Urinary bladder (tissue), 3 donors: ENCODE measurements at regions not wholly inside any gene's neighbourhood (a gene's known extent, or its start where the extent isn't known, plus 50 kb on each side); places are given as distances from the start of the nearest gene placed in this dataset.
"Not testable (repeated sequence)": the region's sequence is repeated elsewhere in the genome, so short reads cannot be mapped to it uniquely, and the experiment has no call there.

ENCODE experiments used
- DNase-seq: peaks from one replicate; pipeline ENCODE4 v3.0.0-alpha.2; 2015; ENCODE audit errors: extremely low spot score
- H3K27ac ChIP-seq: one replicate; pipeline ENCODE4 v1.5.1; 2013; ENCODE audit warnings: low read depth, mild to moderate bottlenecking, moderate library complexity
- H3K36me3 ChIP-seq: one replicate; pipeline ENCODE4 v1.6.1; 2013; ENCODE audit warnings: mild to moderate bottlenecking, moderate library complexity; ENCODE audit not compliant: insufficient read depth
- H3K4me1 ChIP-seq: one replicate; pipeline ENCODE4 v1.6.1; 2013; ENCODE audit warnings: mild to moderate bottlenecking, moderate library complexity; ENCODE audit not compliant: insufficient read depth
- H3K4me3 ChIP-seq: one replicate; pipeline ENCODE4 v1.5.1; 2013; ENCODE audit warnings: low read depth, low read length
- WGBS: extraction: QIAGEN DNeasy Blood & Tissue Kit; methylation state at CpG from one replicate; pipeline ENCODE4 v1.1.7; 2013; 5-methylcytosine and 5-hydroxymethylcytosine counted together
- donor health status: healthy with polysubstance abuse.
- donor health status: healthy.

DNA sequence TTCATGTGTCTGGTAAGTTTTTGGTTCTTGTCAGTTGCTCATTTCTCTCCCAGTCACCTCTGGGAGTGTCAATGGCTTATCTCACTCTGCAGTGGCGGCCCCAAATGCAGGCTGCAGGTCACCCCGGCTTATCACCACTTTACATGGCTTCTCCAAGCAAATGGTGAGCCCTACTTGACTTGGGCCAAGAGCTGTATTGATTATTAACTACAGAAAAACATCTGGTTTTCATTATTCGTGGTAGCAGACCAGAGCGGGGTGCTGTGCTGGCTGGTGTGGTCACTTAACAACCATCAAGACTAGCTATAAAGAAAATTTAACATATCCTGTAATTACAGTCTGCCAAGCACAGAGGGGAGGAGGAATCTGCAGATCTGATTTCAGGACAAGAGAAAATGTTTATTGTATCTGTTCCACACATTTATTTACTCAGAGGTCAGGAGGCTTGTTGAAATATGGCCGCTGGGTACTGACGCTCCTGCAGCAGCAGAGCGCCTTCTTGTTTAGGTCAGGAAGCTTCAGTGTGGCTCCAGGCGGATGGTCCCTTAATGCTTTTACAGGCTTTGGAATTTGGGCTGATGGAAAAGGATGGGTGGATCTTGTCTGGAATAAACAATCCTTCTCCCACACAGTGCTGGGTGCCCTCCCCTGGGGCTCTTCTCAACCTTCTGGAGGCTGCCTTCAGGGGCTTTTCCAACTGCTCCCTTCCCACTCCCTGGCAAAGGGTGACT, 87.8 kb downstream of the HLX start:
- 63% methylated on average over 8 of the region's 8 CpGs for WGBS
- no peaks in the 10 kb centered on the region for H3K4me1 ChIP-seq
- H3K4me3 ChIP-seq = no peak overlapping the region
- H3K27ac ChIP-seq = no peak overlapping the region
- DNase-seq = no peak
- H3K36me3 ChIP-seq = no peaks in the 10 kb centered on the region

DNA sequence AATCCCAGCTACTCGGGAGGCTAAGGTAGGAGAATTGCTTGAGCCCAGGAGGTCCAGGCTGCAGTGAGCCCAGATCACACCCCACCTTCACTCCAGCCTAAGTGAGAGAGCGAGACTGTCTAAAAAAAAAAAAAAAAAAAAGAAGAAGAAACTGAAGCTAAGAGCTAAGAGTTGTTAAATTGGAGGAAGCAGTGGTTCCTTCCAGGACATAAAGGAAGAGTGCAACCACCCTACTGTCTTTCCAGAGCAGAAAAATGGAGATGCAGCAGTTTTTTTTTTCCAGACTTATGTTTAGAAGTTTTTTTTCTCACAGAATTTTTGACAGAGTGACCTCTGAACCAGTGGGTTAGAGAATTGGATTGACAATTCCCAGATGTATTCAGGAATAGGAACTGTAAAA, 88.7 kb downstream of the HLX start:
- Histone ChIP-seq H3K27ac (no peak overlapping the region), H3K36me3 (no peaks in the 10 kb centered on the region), H3K4me1 (no peaks in the 10 kb centered on the region), H3K4me3 (no peak overlapping the region)
- WGBS = 89% methylated on average over 2 of the region's 2 CpGs
- no peak for DNase-seq

DNA sequence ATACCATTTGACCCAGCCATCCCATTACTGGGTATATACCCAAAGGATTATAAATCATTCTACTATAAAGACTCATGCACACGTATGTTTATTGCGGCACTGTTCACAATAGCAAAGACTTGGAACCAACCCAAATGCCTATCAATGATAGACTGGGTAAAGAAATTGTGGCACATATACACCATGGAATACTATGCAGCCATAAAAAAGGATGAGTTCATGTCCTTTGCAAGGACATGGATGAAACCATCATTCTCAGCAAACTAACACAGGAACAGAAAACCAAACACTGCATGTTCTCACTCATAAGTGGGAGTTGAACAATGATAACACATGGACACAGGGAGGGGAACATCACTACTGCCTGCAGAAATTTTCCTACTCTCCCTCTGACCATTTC, 90.0 kb downstream of the HLX start:
- not testable (repeated sequence) for DNase-seq, H3K4me3 ChIP-seq, H3K36me3 ChIP-seq, H3K4me1 ChIP-seq, H3K27ac ChIP-seq
- 94% methylated on average over 2 of the region's 2 CpGs for WGBS

DNA sequence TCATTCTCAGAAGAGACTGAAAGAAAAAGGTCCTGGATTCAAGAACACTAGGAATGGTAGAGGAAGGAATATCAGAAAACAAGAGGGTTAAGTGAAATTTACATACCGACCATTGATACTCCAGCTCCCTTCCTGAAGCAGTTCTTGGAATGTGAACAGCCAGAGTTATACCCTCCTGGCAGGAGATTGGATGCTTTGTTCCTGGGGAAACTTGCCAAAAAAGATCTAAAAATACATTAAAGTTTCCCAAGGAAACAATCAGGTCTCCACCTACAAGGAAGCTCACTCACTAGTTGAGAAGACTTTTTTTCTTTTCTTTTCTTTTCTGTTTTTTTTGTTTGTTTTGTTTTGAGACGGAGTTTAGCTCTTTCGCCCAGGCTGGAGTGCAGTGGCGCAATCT, 91.1 kb downstream of the HLX start:
- 63% methylated on average over 4 of the region's 4 CpGs for WGBS
- H3K4me3 ChIP-seq = no peak overlapping the region
- DNase-seq = no peak
- no peak overlapping the region for H3K27ac ChIP-seq
- H3K36me3 ChIP-seq = no peaks in the 10 kb centered on the region
- H3K4me1 ChIP-seq = no peaks in the 10 kb centered on the region

DNA sequence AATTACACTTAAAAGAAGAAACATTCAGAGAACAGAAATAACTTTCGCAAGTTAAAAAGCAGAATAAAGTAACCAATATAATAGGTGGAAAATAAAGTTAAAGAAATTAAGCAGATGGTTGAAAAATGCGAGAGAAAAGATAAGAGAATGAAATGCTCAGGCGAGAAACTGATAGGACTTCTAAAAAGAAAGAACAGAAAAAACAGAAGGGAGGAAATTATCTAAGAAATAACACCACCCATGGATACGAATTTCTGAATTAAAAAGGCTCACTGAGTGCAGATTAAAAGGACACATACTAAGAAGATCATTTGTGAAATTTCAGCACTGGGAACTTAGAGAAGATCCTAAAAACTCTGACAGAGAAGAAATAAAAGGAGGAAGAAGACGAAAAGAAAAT, 92.0 kb downstream of the HLX start:
- whole genome bisulfite sequencing = 86% methylated on average over 5 of the region's 5 CpGs
- Histone ChIP-seq H3K4me3 (no peak overlapping the region), H3K36me3 (no peaks in the 10 kb centered on the region), H3K27ac (no peak overlapping the region), H3K4me1 (no peaks in the 10 kb centered on the region)
- DNase-seq = no peak

DNA sequence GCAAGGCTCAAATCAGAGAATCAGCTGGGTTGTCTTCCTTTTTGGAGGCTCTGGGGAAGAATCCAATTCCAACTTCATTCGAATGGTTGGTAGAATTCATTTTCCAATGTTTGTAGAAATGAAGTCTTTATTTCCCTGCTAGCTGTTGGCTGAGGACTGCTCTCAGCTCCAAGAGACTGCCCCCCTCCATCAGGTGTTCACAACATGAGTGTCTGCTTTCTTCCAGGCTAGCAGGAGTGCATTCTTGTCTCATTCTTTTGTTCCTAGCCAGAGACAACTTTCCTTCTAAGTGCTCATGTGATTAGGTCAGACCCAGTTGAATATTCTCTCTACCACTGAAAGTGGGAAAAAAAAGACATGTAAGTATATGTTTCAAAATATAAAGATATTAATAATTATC, 95.2 kb downstream of the HLX start:
- WGBS = 64% methylated on average over 1 of the region's 1 CpG
- Histone ChIP-seq H3K36me3 (no peaks in the 10 kb centered on the region), H3K4me3 (no peak overlapping the region), H3K4me1 (no peaks in the 10 kb centered on the region), H3K27ac (no peak overlapping the region)
- DNase-seq = no peak

DNA sequence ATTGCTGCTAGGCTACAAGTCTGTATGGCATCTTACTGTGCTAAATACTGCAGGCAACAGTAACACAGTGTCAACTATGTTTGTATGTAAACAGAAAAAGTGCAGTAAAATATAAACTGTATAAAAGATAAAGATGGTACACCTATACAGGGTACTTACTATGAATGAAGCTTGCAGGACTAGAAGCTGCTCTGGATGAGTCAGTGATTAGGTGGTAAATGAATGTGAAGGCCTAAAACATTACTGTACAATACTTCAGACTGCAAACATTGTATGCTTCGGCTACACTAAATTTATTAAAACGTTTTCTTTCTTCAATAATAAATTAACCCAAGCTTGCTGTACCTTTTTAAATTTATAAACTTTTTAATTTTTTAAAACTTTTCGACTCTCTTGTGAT, 97.1 kb downstream of the HLX start:
- no peak overlapping the region for H3K4me3 ChIP-seq
- H3K4me1 ChIP-seq = no peaks in the 10 kb centered on the region
- no peak for DNase-seq
- no peak overlapping the region for H3K27ac ChIP-seq
- WGBS = 40% methylated on average over 3 of the region's 3 CpGs
- H3K36me3 ChIP-seq = no peaks in the 10 kb centered on the region

DNA sequence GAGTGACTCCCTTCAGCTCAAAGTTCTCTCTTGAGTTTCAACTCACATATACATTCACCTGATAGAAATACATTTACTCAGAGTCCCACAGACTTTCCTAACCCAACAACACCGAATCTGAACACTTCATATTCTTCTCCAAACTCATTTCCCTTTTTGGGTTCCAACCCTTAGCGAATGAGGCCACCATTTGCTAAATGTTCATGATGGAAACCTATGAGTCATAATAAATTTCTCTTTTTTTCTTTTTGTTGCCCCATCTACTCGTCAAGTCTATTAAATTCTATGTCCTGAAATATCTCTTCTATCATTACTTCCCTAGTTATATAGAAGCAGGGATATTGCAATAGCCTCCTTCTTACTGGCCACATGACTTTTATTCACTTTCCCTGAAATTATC, 100.1 kb downstream of the HLX start:
- no peak for DNase-seq
- no peaks in the 10 kb centered on the region for H3K4me1 ChIP-seq
- no peak overlapping the region for H3K27ac ChIP-seq
- H3K36me3 ChIP-seq = no peaks in the 10 kb centered on the region
- no peak overlapping the region for H3K4me3 ChIP-seq
- 85% methylated on average over 3 of the region's 3 CpGs for WGBS

DNA sequence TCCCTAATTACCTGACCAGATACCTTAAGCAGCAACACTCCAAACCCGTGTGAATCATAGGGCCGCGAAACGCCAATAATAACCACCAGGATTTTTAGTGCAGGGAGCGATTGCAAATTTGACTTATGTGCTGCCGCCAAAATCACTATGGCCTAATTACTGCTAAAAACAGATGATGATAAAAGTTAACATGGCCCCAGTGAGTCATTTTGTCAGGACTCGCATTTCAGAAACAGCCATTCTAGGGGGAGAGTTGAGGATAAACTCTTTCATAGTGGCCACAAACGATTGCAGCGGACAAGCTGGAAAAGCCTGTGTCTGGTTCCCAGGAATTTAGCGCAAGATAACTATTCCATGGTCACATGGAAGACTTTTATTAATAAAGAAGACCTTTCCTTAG, 103.4 kb downstream of the HLX start:
- WGBS = 87% methylated on average over 10 of the region's 10 CpGs
- no peak overlapping the region for H3K4me3 ChIP-seq
- no peaks in the 10 kb centered on the region for H3K4me1 ChIP-seq
- no peak for DNase-seq
- no peaks in the 10 kb centered on the region for H3K36me3 ChIP-seq
- no peak overlapping the region for H3K27ac ChIP-seq

DNA sequence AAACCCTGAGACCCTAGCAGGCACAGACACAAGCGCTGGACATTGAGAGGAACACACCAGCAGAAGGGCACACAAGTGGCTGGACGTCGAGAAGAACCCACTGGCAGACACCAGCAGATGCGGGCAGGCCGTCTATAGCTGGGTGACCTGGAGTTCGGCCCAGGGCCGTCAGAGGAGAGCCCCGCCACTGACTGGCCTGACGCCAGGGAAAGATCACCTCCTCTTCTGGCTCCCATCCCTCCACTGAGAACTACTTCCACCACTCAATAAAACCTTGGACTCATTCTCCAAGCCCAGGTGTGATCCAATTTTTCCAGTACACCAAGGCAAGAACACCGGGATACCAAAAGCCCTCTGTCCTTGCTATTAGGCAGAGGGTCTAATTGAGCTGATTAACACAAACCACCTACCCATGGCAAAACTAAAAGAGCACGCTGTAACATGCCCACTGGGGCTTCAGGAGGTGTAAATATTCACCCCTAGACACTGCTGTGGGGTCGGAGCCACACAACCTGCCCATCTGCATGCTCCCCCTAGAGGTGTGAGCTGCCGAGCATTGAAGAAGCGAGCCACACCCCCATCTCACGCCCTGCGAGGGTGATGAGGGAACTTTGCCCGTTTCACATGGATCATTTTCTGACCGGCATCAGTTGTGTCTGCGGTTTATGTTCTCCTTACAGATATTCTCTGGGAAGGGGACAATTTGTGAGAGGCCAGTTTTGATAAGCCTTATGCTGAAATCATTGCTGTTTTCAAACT, 104.8 kb downstream of the HLX start:
- Histone ChIP-seq H3K27ac (no peak overlapping the region), H3K36me3 (no peaks in the 10 kb centered on the region), H3K4me1 (no peaks in the 10 kb centered on the region), H3K4me3 (no peak overlapping the region)
- WGBS = 66% methylated on average over 19 of the region's 19 CpGs
- no peak for DNase-seq

DNA sequence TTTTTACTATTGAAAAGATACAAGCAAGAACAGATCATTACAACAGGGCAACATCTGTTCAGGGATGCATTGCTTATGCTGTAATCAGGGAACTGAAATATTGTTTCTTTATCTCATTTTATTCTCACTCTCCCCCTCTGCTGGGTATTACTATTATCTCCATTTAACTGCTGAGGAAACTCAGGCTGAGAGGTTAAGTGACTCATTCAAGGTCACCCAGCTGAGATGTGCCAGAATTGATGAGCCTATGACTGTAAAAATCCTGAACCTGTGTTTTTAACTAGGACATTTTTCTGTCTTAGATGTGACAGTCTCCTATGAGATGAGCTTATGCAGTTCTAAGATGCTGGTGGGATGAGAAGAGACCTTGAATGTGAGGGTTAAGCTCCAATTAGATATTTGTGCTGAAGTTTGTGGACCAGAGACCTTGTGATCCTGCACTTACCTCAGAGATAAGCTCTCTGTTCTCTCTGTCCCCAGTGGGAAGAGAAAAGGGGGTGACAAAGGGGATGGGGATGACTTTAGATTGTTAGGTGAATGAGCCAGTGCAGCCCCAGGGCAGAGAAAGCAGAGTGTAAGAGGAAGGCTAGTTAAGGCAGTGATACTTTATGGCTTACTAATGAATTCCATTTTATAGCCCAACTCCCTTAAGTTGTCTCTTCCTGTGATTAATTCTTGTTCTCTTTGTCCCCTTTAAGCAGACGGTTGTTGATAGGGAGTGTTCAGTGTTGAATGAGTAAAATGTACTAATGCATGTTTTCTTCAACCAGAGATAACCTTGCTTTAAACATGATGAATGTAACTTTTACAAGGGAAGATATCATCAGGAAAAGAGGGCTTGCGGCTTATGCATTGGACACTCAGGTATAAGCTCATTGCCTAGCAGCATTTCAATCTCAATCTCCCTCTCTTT, 111.4 kb downstream of the HLX start:
- Histone ChIP-seq H3K4me3 (no peak overlapping the region), H3K27ac (no peak overlapping the region), H3K36me3 (no peaks in the 10 kb centered on the region), H3K4me1 (no peaks in the 10 kb centered on the region)
- 48% methylated on average over 2 of the region's 2 CpGs for WGBS
- DNase-seq = peak; percentile 29

DNA sequence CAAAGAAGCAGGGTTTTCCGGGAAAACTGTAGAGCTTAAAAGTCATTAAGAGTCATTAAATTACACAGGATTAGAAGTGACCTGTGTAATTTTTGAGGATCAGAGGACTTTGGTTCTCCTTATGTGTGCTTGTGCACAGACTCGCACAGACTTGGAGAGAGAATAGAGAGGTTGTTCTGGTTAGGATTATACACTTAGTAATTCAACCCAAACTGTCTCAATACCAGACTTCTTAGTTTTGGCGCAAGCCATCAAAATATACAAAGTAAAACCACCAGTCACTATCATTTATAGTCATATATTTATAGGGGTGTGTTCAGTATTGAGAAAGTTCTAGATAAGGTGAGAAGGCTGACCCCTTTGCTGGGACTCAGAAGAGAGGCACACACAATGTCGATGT, 112.3 kb downstream of the HLX start:
- H3K4me3 ChIP-seq = no peak overlapping the region
- DNase-seq = no peak
- WGBS = 43% methylated on average over 4 of the region's 4 CpGs
- H3K36me3 ChIP-seq = no peaks in the 10 kb centered on the region
- no peaks in the 10 kb centered on the region for H3K4me1 ChIP-seq
- H3K27ac ChIP-seq = no peak overlapping the region

DNA sequence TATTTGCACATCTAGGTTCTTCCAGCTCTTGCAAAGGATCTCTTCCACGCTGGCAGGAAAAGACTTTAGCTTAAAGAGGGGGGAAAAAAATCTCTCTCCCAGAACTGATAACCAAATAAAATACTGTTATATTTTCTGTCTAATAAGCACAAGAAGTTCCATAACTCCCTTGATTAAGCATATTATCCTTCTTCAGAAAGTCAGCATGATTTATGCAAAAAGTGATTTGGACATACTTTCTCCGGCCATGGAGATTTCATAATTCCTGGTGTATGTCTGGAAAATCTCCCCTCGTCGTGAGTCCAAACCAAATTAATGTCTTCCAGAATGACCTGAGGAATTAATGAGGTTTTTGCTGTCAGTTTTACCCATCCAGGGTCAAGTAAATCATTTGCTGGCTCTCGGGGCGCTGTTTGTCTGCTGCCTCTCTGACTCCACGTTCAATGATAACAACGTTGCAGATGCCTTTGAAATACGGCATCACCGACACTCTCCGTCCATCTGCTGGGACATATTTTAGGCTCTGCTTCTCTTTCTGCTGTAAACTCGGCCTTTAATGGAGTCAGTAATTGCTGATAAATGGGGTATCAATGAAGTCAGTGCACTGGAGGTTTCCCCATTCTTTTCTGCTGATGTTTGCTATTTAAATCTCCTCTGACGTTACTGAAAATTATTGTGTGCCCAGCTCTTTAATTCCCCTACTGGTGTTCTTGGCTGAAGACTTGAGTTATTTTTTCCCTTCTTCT, 112.9 kb downstream of the HLX start:
- H3K4me1 ChIP-seq = no peaks in the 10 kb centered on the region
- H3K27ac ChIP-seq = no peak overlapping the region
- peak; percentile 74 for DNase-seq
- WGBS = 18% methylated on average over 13 of the region's 13 CpGs
- no peak overlapping the region for H3K4me3 ChIP-seq
- H3K36me3 ChIP-seq = no peaks in the 10 kb centered on the region
